HG03064 (cell line): ENCODE measurements at regions not wholly inside any gene's neighbourhood (a gene's known extent, or its start where the extent isn't known, plus 50 kb on each side); places are given as distances from the start of the nearest gene placed in this dataset.

ENCODE experiments used
- ATAC-seq: cut with Tn5 transposase; IDR thresholded peaks from one replicate; pipeline ENCODE4 v1.9.1; 2021; ENCODE audit warnings: low read depth; ENCODE audit not compliant: unreplicated experiment

DNA sequence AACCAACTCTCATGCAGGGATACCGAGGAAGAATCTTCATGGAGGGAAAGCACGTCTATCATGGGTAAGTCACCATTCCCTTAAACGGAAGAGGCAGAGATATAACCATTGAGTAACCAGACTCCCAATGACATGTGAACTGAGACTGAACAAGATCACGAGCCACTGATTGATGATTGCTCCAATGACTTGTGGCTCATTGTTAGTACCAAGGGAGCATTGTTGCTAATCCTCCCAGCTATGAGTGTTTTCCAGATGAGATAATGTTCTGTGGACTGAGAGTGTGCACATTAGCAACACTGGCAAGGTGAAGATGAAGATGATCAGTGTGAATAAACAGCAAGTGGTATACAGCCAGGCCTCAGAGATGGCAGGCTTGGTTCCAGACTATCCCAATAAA lies 219.2 kb upstream of the MAP3K1 start:
- no peak for ATAC-seq

DNA sequence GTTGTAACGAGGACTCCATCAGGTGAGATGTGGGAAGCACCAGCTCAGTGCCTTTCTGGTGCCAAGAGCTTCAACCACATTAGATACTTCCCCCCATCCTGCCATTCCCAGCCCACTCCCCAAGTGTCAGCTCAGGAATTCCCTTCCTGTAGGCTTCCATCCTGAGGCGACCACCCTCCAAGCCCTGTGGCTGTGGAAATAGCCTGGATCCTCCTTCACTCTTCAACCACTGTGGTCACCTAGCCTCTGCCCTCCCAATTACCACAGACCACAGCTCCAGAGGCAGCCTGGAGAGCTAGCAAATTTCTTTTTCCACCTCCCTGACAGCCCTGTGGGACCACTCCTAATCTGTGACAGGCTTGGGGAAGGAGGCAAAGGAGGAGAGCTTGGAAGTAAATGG lies 219.8 kb upstream of the MAP3K1 start:
- no peak for ATAC-seq

DNA sequence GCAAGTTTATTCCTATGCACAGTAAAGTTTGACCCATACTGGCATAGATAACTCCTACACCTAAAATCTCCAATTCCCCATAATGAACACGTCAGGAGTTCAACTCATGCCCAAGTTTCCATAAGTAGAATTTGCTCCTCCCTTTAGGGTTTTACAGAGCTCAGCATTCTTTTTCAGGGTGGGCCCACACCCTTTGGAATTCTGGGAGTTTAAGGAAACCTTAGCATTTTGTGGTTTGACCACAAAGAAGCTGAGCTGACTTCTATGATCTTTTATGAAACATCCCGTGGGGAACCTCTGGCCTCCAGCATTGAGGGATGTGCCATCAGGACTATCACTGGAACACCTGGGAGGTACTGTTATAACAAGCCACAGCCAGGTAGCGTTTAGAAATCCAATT lies 220.6 kb upstream of the MAP3K1 start:
- ATAC-seq, result no peak

DNA sequence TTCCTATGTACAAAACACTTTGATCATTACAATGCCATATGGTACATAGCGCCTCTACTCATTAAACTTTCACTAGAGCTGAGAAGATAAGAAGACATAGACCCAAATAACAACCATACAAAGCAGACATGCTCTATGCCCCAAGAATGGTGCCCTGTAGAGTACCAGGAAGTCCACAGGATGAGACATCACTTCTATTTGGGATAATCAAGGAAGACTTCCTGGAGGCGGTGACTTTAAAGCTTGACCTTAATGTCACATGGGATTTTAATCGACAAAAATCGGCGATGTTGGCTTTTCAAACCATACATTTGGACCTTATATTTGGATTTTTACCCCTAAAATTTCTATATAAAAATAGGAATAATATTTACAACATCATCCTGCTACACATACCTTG lies 224.3 kb upstream of the MAP3K1 start:
- no peak for ATAC-seq

DNA sequence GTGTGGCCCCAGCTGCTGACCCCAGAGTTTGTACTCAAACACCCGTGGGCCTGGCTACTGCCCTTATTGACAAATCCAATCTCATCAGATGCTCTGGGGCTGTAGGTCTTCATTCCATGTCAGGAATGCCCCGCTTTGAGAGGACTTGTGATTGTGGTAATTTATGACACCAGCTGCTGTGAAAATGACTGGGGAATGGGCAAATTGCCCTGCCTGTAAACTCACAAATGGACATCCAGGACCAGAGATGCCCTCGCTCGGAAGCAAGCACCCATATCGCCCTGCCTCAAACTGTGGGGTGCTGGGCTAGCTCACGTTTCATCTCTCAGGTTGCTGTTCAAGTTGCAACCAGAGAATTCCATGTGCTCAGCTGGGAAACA lies 225.9 kb upstream of the MAP3K1 start:
- ATAC-seq, result no peak

DNA sequence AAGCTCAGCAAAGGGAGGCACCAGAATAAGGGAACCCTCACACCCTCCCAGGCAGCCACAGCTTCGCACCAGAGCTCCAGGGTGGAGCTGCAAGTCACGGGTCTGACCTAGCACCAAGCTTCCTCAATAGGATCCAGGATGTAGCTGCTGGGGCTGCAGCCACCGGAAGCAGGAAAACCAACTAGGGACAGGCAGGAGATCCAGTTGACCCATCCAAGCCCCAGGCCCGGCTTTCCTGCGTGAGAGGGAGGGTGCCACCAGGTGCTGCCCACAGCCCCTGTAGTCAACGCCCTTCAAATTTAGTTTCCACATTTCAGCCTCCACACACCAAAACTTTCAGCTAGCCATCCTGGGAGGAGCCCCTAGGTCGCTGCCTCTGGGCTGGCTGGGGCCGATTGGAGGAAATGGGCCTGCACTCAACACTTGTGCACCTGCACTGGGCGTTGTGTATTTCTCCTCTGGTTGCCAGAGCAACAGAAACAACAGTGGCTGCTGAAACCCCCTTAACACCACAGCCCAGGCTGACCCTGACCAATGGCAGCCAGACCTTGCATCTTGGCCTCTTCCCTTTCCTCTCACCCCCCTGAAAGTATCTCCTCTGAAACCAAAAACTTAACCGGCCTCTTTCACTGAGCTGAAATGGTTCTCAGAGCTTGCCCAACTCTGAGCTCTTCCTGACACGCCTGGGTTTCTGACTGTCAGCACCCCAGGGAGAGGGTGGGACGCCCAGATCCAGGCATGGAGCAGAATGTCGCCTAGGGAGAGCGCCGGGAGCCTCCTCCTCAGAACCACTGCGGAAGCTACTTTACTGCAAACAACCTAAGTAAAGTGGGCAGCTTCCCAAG lies 226.5 kb upstream of the MAP3K1 start:
- ATAC-seq, result peak; percentile 98

DNA sequence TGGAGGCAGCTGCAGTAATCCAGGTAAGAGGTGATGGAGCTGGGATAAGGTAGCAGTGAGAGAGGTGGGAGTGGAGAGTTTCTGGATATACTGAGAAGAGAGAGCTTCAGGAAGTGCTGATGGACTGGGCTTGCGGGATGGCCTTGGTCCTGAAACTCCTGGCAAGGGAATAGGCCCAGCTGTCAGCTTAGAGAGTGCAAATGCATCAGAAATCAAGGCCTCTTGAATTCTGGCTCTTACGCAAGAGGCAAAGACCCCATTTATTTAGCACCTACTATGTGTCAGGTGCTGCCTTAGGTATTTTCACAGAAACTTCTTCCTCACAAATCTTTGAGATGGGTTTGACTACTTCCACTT lies 227.2 kb upstream of the MAP3K1 start:
- no peak for ATAC-seq

DNA sequence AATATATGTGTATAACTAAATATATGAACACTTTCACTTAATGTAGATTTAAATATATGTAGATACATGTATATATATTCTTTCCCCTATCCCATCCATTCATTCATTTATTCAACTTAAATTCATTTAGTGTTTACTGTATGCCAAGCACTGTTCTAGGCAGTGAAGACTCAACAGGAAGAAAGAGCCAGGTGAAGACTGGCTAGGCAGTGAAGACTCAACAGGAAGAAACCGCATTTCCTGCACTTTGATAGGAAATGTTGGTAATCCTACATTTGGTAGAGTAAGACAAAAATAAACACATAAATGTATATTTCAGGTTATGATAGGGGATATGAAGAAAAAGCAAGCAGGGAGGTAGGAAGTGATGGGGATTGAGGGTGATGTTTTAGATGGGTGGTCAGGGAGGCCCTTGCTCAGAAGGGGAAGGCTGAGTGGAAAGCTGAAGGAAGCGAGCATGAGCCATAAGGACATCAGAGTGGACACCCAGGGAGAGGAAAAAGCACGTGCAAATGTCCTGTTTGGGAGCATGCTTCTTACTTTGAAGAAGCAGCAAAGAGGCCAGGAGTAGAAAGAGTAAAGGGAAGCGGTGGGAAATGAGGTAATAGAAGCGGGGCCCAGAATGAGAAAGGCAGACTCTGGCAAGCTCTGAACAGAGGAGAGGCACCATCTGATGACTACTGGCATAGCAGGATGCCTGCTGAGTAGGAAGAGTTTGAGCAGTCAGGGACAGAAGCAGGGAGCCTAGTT lies 227.8 kb upstream of the MAP3K1 start:
- no peak for ATAC-seq

DNA sequence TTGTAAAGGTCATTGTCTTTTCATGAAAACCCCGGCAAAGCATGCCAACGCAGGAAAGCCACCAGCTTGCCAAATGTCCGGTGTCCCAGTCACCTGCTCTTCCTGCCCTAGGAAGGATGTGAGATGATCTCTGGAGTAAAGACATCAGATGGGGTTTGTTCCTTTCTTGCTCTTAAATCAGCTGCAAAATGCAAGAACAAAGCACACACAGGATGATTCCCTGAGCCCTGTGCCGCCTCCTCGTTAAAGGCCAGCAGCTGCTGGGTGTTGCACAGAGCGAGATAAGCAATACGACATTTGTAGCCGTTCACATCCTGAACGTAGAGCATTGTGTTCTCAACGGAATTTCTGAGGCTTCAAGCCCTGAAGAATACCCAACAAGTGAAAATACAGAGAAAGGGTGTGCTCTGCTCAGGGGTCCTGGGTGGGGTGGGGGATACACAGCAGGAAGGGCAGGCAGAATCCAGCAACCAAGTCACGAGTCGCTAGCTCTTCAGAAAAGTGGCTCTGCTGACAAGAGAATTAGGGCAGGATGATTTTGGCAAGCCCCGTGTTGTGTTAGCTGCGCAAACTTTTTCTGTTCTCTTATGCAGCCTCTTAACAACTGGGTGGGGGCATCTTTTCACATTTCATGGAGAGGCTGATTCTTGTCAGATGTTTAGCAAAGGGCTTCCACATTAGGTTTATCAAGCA lies 229.2 kb upstream of the MAP3K1 start:
- no peak for ATAC-seq

DNA sequence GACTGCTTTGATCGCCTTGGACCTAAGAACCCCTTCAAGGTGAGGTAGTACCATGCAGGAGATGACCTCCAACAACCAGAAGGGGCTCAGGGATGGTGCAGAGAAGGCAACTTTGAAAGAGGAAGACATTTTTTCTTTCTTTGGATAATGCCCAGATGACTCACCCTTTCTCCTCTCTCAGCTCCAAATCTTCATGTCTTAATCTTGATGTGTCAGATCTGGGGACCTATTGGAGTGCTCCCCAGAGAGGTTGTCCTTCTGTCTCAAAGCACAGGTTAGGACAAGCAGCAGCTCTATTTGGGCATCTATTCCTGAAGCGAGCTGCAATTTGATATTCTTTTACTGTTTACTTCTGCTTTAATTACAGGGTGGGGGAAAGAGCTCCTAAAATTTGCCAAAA lies 229.9 kb upstream of the MAP3K1 start:
- ATAC-seq, result no peak

DNA sequence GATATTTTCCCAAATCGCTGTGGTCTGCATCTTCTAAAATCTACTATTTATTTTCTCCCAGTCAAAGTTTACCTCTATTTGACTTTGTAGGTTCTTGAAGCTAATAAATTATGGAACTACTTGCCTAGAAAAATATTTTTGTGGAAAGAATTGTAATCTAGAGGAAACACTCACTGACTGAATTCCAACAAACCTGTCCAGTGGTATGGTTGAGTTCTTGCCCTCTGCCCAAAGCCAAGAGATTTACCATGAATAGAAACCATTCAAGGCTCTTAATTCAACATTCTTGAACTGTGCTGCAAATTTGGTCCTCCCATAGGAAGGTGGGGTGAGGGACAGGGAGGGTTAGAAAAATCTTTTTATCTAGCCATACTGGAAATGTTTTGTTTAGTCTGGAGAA lies 233.9 kb upstream of the MAP3K1 start:
- no peak for ATAC-seq

DNA sequence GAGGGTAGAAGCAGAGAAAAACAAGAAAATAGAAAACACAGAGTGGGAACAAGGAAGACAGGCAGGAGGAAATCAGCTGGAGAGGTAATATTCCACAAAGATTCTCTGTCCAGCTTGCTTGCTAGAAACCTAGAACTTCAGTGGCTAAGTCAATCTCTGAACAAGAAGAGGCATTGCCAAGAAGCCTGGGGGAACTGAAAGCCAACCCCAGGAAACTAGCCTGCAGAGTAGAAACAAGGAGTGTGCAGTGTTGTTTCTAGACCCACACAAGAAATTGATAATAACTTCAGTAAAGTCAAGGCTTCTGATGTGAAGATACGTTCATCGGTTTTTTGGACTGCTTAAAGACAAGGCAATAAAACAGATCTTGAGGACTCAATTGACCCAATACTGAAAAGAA lies 234.5 kb upstream of the MAP3K1 start:
- no peak for ATAC-seq

DNA sequence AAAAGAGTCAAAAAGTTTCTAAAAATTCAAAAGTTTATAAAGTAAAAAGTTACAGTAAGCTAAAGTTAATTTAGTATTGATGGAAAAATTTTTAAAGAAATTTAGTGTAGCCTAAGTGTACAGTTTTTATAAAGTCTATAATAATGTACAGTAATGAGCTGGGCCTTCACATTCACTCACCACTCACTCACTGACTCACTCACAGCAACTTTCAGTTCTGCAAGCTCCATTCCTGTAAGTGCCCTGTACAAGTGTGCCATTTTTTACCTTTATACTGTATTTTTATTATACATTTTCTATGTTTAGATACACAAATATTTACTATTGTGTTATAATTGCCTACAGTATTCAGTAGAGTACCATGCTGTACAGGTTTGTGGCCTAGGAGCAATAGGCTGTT lies 239.5 kb upstream of the MAP3K1 start:
- ATAC-seq, result no peak

DNA sequence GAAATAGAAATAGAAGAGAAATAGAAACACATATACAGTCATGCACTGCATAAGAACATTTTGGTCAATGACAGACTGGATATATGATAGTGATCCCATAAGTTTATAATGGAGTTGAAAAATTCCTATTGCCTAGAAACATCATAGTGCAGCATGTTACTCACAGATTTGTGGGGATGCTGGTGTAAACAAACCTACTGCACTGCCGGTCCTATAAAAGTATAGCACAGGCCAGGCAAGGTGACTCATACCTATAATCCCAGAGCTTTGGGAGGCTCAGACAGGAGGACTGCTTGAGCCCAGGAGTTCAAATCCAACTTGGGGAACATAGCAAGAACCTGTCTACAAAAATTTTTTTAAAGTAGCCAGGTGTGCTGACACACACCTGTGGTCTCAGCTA lies 240.6 kb upstream of the MAP3K1 start:
- ATAC-seq, result no peak

DNA sequence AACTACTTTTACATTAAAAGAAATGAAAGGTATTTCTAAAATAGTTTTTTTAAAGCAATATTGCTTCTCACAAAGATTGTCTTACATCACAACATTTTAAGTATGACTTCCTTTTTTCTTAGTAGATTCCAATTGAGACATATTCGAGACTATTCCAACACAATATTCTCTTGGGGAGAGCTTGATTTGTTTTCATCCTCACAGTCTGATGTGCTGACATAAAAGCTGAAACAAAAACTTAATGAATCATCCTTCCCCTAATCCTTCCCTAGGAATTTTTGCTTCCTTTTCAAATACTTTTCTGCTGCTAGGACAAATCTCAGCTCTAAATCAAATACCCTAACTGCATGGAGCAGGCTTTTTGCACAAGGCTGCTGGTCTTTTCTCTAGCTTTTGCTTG lies 245.8 kb upstream of the MAP3K1 start:
- no peak for ATAC-seq

DNA sequence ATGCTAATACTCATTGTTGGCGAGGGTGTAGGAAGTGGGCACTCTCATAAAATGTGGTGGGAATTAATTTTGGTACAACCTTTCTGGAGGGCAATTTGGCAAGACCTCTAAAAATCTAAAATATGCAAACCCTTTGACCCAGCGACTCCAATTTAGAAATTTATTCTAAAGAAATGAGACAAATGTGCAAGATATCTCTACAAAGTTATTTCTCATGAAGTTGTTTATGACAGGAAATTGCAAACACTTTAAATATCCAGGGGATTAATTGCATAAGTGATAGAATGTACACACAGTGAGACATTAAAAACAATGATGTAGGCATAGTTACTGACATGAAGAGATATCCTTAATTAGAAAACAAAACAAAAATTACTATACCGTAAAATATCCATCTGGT lies 246.3 kb upstream of the MAP3K1 start:
- no peak for ATAC-seq

DNA sequence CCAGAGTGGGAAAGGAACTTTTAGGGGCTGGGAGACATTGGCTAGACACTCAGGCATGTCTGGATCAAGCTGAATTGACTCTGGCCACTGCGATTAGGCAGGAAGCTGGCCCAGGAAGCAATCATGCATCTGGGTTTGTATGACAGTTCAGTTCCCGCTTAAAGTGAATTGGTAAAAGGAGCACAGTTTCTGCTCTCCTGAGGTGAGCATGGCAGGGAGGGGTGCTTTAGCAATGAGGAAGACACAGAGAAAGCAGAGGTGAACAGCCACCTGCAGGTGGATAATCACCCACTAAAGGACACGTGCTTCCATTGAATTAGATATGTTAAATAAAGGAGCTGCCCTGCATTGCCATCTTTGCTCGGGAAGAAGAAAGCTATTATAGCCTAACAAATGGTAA lies 248.1 kb upstream of the MAP3K1 start:
- no peak for ATAC-seq

DNA sequence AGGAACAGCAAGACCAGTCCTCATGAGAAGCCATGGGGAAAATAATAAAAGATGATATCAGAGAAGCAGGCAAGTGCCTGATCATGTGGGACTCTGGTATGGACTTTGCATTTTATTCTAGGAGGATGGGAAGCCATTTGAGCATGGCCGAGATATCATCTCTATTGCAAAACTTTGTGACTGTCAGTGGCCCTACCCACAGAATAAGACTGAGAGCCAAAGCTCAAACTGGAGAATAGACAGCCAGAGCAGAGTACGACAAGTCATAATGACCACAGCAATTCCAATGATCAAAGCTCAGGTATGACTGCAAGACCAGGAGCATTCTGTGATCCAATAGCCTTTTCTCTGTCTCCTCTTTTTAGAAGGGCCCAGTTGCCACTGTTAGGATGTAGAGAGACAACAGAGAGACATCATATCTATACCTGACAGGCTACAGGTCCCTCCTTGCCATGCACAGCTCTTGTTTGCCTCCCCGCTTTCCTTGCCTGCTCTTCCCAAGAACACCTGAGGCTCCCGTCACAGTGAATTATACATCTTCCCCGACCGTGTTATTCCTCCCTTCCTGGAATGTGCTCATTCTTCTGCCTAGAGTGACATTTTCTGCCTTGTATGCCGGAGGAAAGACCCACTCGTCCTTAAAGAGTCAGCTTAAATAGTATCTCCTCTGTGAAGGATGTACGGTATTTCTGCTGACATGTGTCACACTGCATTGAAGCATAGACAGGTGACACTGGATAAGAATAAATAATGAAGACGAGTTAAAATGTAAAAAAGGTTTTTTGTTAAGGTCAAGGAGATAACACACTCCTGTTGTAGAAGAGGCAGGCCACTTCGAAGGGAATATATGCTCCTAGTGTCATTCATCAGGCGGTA lies 248.7 kb upstream of the MAP3K1 start:
- no peak for ATAC-seq

DNA sequence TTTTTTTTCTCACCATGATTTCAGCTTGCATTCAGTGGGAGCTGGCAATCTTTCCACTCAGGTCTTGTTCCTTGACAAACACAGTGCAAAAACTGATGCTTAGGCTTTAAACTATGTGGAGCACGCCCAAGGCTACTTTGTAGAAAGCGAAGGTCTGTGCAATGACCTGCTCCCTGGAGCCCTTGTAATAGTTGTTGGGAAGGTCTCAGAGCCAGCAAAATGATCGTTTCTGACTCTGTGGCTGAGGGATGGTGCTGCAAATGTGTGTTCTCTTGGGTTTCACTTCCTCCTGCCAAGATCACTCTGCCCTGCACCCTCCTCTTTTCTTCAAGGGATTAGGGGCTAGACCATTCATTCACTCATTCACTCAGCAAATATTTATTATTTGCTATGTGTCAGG lies 249.7 kb upstream of the MAP3K1 start:
- ATAC-seq, result no peak

DNA sequence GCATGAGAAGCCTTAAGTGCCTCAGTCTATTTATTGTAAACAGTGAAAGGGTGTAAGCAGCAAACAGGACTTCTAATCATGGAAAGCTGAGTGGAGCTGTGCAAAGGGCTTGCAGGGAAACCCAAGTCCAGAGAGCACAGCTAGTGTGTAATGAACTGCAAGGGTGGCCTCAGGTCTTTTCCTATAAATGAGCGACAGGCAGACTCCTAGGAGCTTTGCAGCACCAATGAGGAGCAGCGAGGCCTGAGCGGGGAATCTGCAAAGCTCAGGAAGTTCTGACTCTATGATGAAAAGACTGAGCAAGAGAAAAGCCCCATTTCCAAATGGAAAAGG lies 250.1 kb upstream of the MAP3K1 start:
- no peak for ATAC-seq
